WTC11 (cell line): ENCODE measurements at regions not wholly inside any gene's neighbourhood (a gene's known extent, or its start where the extent isn't known, plus 50 kb on each side); places are given as distances from the start of the nearest gene placed in this dataset.

Experiments
- ATAC-seq: fragments of 200-7000 bp; cut with Tn5 transposase; 2 replicates; pipeline ENCODE4 v1.10.0; 2021; ENCODE audit warnings: mild to moderate bottlenecking, moderate library complexity
- CTCF ChIA-PET: fragments of 300-600 bp; sonication (Branson Sonifier 250); formaldehyde crosslinking; loops from one replicate; lab custom pipeline; 2021; ENCODE audit warnings: antibody characterized with exemption; lab: Charles Lee
- POLR2A ChIA-PET: fragments of 350-600 bp; sonication (Branson Sonifier 250); formaldehyde crosslinking; loops from one replicate; lab custom pipeline; 2021; ENCODE audit warnings: antibody characterized with exemption; lab: Charles Lee
- DNase-seq: peaks from one replicate; pipeline ENCODE4 v3.0.0; 2021; ENCODE audit warnings: low spot score
- H3K27ac Mint-ChIP-seq: 2 replicates; pipeline ENCODE4 v1.8.0; 2021; ENCODE audit warnings: mixed read lengths
- H3K27me3 Mint-ChIP-seq: 2 replicates; pipeline ENCODE4 v1.8.0; 2021; ENCODE audit warnings: low read depth, mild to moderate bottlenecking, moderate library complexity, mixed read lengths
- H3K36me3 Mint-ChIP-seq: 2 replicates; pipeline ENCODE4 v1.8.0; 2021; ENCODE audit warnings: mixed read lengths
- H3K4me1 Mint-ChIP-seq: 2 replicates; pipeline ENCODE4 v1.8.0; 2022; ENCODE audit warnings: mixed read lengths
- H3K4me3 Mint-ChIP-seq: 2 replicates; pipeline ENCODE4 v1.8.0; 2021; ENCODE audit warnings: mild to moderate bottlenecking, moderate library complexity, mixed read lengths
- H3K9me3 Mint-ChIP-seq: 2 replicates; pipeline ENCODE4 v1.8.0; 2021; ENCODE audit warnings: mixed read lengths
- E2F1 ChIP-seq: sonication (generic); formaldehyde crosslinking; IDR thresholded peaks from 2 replicates; pipeline ENCODE4 v1.8.0; 2022; ENCODE audit warnings: mild to moderate bottlenecking, missing genetic modification reagents
- ESRRA ChIP-seq: sonication (generic); formaldehyde crosslinking; IDR thresholded peaks from 2 replicates; pipeline ENCODE4 v1.8.1; 2022; ENCODE audit warnings: mild to moderate bottlenecking, missing genetic modification reagents, borderline replicate concordance
- HMGXB4 ChIP-seq: sonication (generic); formaldehyde crosslinking; IDR thresholded peaks from 2 replicates; pipeline ENCODE4 v1.8.1; 2023; ENCODE audit warnings: mild to moderate bottlenecking, moderate library complexity, missing genetic modification reagents
- MAX ChIP-seq: sonication (generic); formaldehyde crosslinking; IDR thresholded peaks from 2 replicates; pipeline ENCODE4 v1.8.0; 2022; ENCODE audit warnings: mild to moderate bottlenecking, missing genetic modification reagents
- MXD4 ChIP-seq: fragments of 250-450 bp; sonication (Bioruptor Pico); IDR thresholded peaks from 2 replicates; pipeline ENCODE4 v1.8.0; 2021; ENCODE audit warnings: mild to moderate bottlenecking, moderate library complexity, borderline replicate concordance
- NFYB ChIP-seq: sonication (generic); formaldehyde crosslinking; conservative IDR thresholded peaks from 2 replicates; pipeline ENCODE4 v1.8.0; 2022; ENCODE audit warnings: low read depth, missing genetic modification reagents
- NR1H2 ChIP-seq: sonication (generic); formaldehyde crosslinking; IDR thresholded peaks from 2 replicates; pipeline ENCODE4 v1.9.0; 2021; ENCODE audit warnings: mild to moderate bottlenecking, moderate library complexity, missing genetic modification reagents
- NR2C2 ChIP-seq: sonication (generic); formaldehyde crosslinking; IDR thresholded peaks from 2 replicates; pipeline ENCODE4 v1.8.0; 2022; ENCODE audit warnings: mild to moderate bottlenecking, missing genetic modification reagents
- SOX15 ChIP-seq: fragments of 250-450 bp; sonication (Bioruptor Pico); IDR thresholded peaks from 2 replicates; pipeline ENCODE4 v1.9.0; 2021; ENCODE audit warnings: mild to moderate bottlenecking
- SP1 ChIP-seq: sonication (generic); formaldehyde crosslinking; conservative IDR thresholded peaks from 2 replicates; pipeline ENCODE4 v1.8.1; 2022; ENCODE audit warnings: missing genetic modification reagents
- TEAD4 ChIP-seq: sonication (generic); formaldehyde crosslinking; IDR thresholded peaks from 2 replicates; pipeline ENCODE4 v1.8.0; 2022; ENCODE audit warnings: mild to moderate bottlenecking, missing genetic modification reagents
- TP53 ChIP-seq: sonication (generic); formaldehyde crosslinking; IDR thresholded peaks from 2 replicates; pipeline ENCODE4 v1.8.1; 2023; ENCODE audit warnings: mild to moderate bottlenecking, missing genetic modification reagents
- USF2 ChIP-seq: sonication (generic); formaldehyde crosslinking; IDR thresholded peaks from 2 replicates; pipeline ENCODE4 v1.8.1; 2023; ENCODE audit warnings: mild to moderate bottlenecking, missing genetic modification reagents, moderate library complexity
- ZNF138 ChIP-seq: sonication (generic); formaldehyde crosslinking; conservative IDR thresholded peaks from 2 replicates; pipeline ENCODE4 v1.8.1; 2022; ENCODE audit warnings: mild to moderate bottlenecking, moderate library complexity, missing genetic modification reagents
- ZNF219 ChIP-seq: sonication (generic); formaldehyde crosslinking; IDR thresholded peaks from 2 replicates; pipeline ENCODE4 v1.8.0; 2023; ENCODE audit warnings: missing genetic modification reagents, mild to moderate bottlenecking, borderline replicate concordance
- ZNF425 ChIP-seq: fragments of 250-450 bp; sonication (Bioruptor Pico); conservative IDR thresholded peaks from 2 replicates; pipeline ENCODE4 v1.9.0; 2021; ENCODE audit warnings: mild to moderate bottlenecking
- ZSCAN18 ChIP-seq: fragments of 250-450 bp; sonication (Bioruptor Pico); IDR thresholded peaks from 2 replicates; pipeline ENCODE4 v2.1.2; 2022; ENCODE audit warnings: mild to moderate bottlenecking, moderate library complexity
- TF ChIP-seq, protein P1 (sequence below): sonication (generic); formaldehyde crosslinking; IDR thresholded peaks from 2 replicates; pipeline ENCODE4 v1.8.0; 2023; ENCODE audit warnings: missing genetic modification reagents
- TF ChIP-seq, protein P2 (sequence below): sonication (generic); formaldehyde crosslinking; IDR thresholded peaks from 2 replicates; pipeline ENCODE4 v1.8.1; 2023; ENCODE audit warnings: mild to moderate bottlenecking, missing genetic modification reagents, moderate library complexity

- H3K4me1 Mint-ChIP-seq = 0 out of 2 replicates have a peak, but pooled peaks cover 6% of the 10 kb centered on the region
- POLR2A ChIA-PET = no interaction called here
- CTCF ChIA-PET = no interaction called here
Observed at GRCh38 chr2:57821088-57821487, 225.5 kb upstream of the VRK2 start.

DNA sequence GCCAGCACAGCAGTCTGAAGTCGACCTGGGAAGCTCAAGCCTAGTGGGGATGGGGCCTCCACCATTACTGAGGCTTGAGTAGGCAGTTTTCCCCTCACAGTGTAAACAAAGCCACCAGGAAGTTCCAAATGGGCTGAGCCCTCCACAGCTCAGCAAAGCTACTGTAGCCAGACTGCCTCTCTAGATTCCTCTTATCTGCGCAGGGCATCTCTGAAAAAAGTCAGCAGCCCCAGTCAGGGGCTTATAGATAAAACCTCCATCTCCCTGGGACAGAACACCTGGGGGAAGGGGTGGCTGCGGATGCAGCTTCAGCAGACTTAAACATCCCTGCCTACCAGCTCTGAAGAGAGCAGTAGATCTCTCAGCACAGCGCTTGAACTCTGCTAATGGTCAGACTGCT lies 218.4 kb upstream of the VRK2 start:
- Mint-ChIP-seq H3K36me3 (peaks cover 3% of the 10 kb centered on the region; the same call in 1 of the 2 replicates), H3K9me3 (peaks cover 19% of the 10 kb centered on the region), H3K4me1 (no peaks in the 10 kb centered on the region), H3K4me3 (no peak overlapping the region), H3K27me3 (no peaks in the 10 kb centered on the region), H3K27ac (no peak overlapping the region)
- DNase-seq = no peak
- TF ChIP-seq TEAD4 (CRISPR knock-in tag) (no peak), SOX15 (no peak), MAX (CRISPR knock-in tag) (no peak), SP1 (CRISPR knock-in tag) (no peak), TP53 (no peak), ESRRA (CRISPR knock-in tag) (no peak), HMGXB4 (CRISPR knock-in tag) (no peak), ZNF425 (CRISPR knock-in tag) (no peak), E2F1 (CRISPR knock-in tag) (no peak), ZSCAN18 (CRISPR knock-in tag) (no peak), ZNF138 (CRISPR knock-in tag) (no peak), NR2C2 (no peak), ZNF219 (no peak)
- TF ChIP-seq, protein P1, sequence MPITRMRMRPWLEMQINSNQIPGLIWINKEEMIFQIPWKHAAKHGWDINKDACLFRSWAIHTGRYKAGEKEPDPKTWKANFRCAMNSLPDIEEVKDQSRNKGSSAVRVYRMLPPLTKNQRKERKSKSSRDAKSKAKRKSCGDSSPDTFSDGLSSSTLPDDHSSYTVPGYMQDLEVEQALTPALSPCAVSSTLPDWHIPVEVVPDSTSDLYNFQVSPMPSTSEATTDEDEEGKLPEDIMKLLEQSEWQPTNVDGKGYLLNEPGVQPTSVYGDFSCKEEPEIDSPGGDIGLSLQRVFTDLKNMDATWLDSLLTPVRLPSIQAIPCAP (CRISPR knock-in tag) = no peak
- TF ChIP-seq, protein P2, sequence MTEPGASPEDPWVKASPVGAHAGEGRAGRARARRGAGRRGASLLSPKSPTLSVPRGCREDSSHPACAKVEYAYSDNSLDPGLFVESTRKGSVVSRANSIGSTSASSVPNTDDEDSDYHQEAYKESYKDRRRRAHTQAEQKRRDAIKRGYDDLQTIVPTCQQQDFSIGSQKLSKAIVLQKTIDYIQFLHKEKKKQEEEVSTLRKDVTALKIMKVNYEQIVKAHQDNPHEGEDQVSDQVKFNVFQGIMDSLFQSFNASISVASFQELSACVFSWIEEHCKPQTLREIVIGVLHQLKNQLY (CRISPR knock-in tag) = no peak
- ChIA-PET CTCF (no interaction called here), POLR2A (no interaction called here)
- no peak for ATAC-seq

More at GRCh38 chr2:57821088-57821487, 225.5 kb upstream of the VRK2 start:
- DNase-seq (no peak), ATAC-seq (no peak)
- no peak overlapping the region for H3K4me3 Mint-ChIP-seq
- no peaks in the 10 kb centered on the region for H3K27me3 Mint-ChIP-seq
- no peak for TF ChIP-seq MXD4 (CRISPR knock-in tag)
- TF ChIP-seq NFYB = no peak
- TF ChIP-seq USF2 (CRISPR knock-in tag) = no peak
- TF ChIP-seq NR1H2 (CRISPR knock-in tag) = no peak
- peaks cover 3% of the 10 kb centered on the region; the same call in 1 of the 2 replicates for H3K9me3 Mint-ChIP-seq
- H3K27ac Mint-ChIP-seq = no peak overlapping the region
- H3K36me3 Mint-ChIP-seq = no peaks in the 10 kb centered on the region
